ENCODE measurements at regions not wholly inside any gene's neighbourhood (a gene's known extent, or its start where the extent isn't known, plus 50 kb on each side); places are given as distances from the start of the nearest gene placed in this dataset.

DNA sequence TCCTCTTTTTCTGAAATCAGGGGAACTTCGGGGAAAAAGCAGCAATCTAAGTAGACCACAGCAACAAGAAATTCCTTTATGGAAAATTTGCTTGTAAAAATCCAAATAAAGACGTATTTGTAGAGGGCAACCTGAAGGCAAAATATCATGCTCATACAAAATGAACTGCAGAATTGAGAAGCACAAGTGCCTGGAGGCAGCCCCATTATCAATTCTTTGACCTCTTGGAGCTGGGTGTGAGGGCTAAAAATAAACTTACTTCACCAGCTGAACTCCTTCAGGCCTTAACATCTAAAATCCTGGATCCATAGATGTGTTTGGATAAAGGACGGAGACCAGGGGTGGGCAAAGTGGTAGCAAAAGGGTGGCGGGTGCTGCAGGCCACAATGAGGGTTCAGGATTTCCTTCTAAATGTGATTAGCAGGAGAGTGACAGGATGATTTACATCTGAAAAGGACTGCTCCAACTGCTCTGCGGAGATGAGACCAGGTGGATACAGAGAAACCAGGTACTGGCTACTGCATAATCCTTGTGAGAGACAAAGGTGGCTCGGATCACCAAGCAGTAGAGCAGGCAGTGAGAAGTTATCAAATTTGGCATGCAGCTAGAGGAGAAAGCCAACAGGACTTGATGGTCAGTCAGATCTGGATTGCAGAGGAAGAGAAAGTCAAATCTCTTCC, 81.7 kb upstream of the TJP1 start:
- TF ChIP-seq, protein P1, sequence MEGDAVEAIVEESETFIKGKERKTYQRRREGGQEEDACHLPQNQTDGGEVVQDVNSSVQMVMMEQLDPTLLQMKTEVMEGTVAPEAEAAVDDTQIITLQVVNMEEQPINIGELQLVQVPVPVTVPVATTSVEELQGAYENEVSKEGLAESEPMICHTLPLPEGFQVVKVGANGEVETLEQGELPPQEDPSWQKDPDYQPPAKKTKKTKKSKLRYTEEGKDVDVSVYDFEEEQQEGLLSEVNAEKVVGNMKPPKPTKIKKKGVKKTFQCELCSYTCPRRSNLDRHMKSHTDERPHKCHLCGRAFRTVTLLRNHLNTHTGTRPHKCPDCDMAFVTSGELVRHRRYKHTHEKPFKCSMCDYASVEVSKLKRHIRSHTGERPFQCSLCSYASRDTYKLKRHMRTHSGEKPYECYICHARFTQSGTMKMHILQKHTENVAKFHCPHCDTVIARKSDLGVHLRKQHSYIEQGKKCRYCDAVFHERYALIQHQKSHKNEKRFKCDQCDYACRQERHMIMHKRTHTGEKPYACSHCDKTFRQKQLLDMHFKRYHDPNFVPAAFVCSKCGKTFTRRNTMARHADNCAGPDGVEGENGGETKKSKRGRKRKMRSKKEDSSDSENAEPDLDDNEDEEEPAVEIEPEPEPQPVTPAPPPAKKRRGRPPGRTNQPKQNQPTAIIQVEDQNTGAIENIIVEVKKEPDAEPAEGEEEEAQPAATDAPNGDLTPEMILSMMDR (IDR thresholded peaks at IDR 0.05), result no peak
- no peak for TF ChIP-seq ZNF396 (CRISPR knock-in tag; IDR thresholded peaks at IDR 0.05; ENCODE audit: borderline replicate concordance)
- TF ChIP-seq, protein P2, sequence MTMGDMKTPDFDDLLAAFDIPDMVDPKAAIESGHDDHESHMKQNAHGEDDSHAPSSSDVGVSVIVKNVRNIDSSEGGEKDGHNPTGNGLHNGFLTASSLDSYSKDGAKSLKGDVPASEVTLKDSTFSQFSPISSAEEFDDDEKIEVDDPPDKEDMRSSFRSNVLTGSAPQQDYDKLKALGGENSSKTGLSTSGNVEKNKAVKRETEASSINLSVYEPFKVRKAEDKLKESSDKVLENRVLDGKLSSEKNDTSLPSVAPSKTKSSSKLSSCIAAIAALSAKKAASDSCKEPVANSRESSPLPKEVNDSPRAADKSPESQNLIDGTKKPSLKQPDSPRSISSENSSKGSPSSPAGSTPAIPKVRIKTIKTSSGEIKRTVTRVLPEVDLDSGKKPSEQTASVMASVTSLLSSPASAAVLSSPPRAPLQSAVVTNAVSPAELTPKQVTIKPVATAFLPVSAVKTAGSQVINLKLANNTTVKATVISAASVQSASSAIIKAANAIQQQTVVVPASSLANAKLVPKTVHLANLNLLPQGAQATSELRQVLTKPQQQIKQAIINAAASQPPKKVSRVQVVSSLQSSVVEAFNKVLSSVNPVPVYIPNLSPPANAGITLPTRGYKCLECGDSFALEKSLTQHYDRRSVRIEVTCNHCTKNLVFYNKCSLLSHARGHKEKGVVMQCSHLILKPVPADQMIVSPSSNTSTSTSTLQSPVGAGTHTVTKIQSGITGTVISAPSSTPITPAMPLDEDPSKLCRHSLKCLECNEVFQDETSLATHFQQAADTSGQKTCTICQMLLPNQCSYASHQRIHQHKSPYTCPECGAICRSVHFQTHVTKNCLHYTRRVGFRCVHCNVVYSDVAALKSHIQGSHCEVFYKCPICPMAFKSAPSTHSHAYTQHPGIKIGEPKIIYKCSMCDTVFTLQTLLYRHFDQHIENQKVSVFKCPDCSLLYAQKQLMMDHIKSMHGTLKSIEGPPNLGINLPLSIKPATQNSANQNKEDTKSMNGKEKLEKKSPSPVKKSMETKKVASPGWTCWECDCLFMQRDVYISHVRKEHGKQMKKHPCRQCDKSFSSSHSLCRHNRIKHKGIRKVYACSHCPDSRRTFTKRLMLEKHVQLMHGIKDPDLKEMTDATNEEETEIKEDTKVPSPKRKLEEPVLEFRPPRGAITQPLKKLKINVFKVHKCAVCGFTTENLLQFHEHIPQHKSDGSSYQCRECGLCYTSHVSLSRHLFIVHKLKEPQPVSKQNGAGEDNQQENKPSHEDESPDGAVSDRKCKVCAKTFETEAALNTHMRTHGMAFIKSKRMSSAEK (CRISPR knock-in tag; IDR thresholded peaks at IDR 0.05; ENCODE audit: borderline replicate concordance), result no peak
- TF ChIP-seq, protein P3, sequence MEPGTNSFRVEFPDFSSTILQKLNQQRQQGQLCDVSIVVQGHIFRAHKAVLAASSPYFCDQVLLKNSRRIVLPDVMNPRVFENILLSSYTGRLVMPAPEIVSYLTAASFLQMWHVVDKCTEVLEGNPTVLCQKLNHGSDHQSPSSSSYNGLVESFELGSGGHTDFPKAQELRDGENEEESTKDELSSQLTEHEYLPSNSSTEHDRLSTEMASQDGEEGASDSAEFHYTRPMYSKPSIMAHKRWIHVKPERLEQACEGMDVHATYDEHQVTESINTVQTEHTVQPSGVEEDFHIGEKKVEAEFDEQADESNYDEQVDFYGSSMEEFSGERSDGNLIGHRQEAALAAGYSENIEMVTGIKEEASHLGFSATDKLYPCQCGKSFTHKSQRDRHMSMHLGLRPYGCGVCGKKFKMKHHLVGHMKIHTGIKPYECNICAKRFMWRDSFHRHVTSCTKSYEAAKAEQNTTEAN (CRISPR knock-in tag; IDR thresholded peaks at IDR 0.05), result no peak
- no peak for TF ChIP-seq ZNF121 (CRISPR knock-in tag; IDR thresholded peaks at IDR 0.05)
- TF ChIP-seq ETV6 (CRISPR knock-in tag; IDR thresholded peaks at IDR 0.05), result no peak
- TF ChIP-seq JUN (CRISPR knock-in tag; IDR thresholded peaks at IDR 0.05), result no peak
- TF ChIP-seq ESRRA (CRISPR knock-in tag; IDR thresholded peaks at IDR 0.05; ENCODE audit: borderline replicate concordance), result no peak
- no peak for TF ChIP-seq SMAD3 (CRISPR knock-in tag; IDR thresholded peaks at IDR 0.05; ENCODE audit: borderline replicate concordance)
- TF ChIP-seq TCF7 (CRISPR knock-in tag; IDR thresholded peaks at IDR 0.05; ENCODE audit: low read depth), result no peak

Measured in WTC11 (cell line).